Activated CD8-positive, alpha-beta memory T cell treated with anti-CD3 and anti-CD28 coated beads, Interleukin-2, amount 50 U/mL, for 4 hours (primary cell): ENCODE measurements at regions not wholly inside any gene's neighbourhood (a gene's known extent, or its start where the extent isn't known, plus 50 kb on each side); places are given as distances from the start of the nearest gene placed in this dataset.
"Not testable (repeated sequence)": the region's sequence is repeated elsewhere in the genome, so short reads cannot be mapped to it uniquely, and the experiment has no call there.

ENCODE experiments used
- DNase-seq: peaks from one replicate; pipeline ENCODE4 v3.0.0-alpha.2; 2020

DNA sequence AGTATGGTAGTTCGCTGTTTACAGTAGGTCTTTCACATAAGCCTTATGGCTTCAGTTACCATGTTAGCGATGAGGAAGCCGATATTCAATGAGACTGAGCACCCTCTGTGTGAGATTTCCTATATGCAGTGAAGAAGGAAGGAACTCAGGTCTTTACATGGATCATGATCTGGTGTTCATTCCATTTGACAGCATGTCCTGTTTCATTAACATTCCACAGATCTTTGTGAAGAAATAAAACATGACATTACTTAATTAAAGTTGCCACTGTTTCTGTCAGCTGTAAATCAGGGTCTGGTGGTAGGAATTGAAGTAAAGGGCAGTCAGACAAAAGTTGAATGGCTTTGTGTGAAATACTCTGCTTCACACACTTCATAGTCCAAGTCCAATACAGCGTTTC is 768.6 kb downstream of the ZPLD1 start:
- DNase-seq = no peak

- no peak for DNase-seq
These were observed 775.8 kb downstream of the ZPLD1 start for GRCh38 chr3:103210583-103210982.

DNA sequence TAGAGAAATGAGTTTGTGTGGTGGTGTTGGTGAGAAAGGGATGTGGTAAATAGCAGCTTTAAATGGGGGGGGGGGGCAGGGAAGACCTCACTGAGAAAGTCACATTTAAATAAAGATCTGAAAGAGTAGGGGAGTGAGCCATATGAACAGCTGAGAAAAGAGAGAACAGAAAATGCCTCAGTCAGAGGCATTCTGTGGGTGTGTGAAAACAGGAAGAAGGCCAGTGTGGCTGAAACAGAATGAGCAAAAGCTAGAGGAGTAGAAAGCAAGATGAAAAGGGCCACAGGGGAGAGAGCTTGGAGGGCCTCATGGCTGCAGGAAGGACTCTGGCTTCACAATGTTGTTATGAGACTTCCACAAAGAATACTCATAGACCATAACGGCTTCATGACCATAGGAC is 783.3 kb downstream of the ZPLD1 start:
- DNase-seq = no peak

DNA sequence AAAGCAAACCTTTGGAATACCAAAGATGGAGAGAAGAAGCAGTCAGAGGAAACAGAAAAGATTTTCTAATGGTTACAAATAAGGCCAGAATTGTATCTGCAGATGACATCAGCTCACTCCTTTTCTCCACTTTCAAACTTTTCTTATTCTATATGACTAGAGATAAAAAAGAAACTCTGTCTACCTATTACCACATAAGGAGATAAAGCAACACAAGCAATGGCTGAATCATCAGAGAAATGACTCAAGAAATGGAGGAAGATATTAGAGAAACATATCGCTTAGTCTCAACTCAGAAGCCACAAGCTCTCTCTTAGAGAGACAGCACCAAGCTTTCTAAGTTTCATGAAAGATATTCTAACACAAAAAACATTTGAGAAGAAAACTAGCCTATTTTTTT is 784.0 kb downstream of the ZPLD1 start:
- DNase-seq = no peak

GRCh38 chr3:103227651-103228050 is 792.8 kb downstream of the ZPLD1 start:
- no peak for DNase-seq

GRCh38 chr3:103247459-103247858 is 812.6 kb downstream of the ZPLD1 start:
- no peak for DNase-seq

DNA sequence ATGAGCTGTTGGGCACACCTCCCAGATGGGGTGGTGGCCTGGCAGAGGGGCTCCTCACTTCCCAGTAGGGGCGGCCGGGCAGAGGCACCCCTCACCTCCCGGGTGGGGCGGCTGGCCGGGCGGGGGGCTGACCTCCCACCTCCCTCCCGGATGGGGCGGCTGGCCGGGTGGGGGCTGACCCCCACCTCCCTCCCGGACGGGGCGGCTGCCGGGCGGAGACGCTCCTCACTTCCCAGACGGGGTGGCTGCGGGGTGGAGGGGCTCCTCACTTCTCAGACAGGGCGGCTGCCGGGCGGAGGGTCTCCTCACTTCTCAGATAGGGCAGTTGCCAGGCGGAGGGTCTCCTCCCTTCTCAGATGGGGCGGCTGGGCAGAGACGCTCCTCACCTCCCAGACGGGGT is 820.0 kb downstream of the ZPLD1 start:
- DNase-seq = not testable (repeated sequence)

- DNase-seq = no peak
These were observed 834.5 kb downstream of the ZPLD1 start for GRCh38 chr3:103269287-103269686.

DNA sequence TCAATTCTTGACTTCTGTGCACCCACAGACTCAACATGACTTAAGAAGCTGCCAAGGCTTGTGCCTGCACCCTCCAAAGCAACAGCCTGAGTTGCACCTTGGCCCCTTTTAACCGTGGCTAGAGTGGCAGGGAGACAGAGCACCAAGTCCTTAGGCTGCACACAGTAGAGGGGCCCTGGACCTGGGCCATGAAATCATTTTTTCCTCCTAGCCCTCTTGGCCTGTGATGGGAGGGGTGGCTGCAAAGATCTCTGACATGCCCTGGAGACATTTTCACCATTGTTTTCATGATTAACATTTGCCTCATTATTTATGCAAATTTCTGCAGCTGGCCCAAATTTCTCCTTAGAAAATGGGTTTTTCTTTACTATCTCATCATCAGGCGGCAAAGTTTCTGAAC is 836.8 kb downstream of the ZPLD1 start:
- DNase-seq = no peak

DNA sequence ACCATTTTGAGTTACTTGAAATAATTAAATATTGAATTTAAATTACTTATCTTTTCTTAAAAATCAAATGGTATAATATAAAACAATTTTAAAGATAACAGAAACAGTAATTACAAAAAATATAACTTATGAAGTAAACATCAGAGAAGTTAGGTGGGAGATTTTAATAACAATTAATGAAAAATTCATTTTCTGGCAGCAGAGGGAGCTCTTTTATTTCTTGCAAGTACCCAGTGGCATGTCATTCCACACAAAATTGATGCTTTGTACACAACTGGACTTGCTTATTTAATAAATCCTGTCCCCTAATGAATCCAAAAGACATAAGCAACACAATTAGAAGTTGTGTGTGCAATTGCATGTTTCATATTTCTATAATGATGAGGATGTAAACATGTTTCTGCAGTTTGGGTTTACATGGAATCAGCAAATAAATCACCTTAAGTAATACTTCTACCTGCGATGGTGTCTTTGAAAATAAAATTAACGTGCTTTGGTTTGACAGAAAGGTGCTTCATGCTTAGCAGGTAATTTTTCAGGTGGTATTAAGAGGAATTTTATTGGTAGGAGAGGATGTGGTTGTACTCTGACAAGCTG is 861.3 kb downstream of the ZPLD1 start:
- no peak for DNase-seq

GRCh38 chr3:103297502-103297901 is 862.7 kb downstream of the ZPLD1 start:
- not testable (repeated sequence) for DNase-seq

- no peak for DNase-seq
These were observed 871.3 kb downstream of the ZPLD1 start for GRCh38 chr3:103306104-103306503.

DNA sequence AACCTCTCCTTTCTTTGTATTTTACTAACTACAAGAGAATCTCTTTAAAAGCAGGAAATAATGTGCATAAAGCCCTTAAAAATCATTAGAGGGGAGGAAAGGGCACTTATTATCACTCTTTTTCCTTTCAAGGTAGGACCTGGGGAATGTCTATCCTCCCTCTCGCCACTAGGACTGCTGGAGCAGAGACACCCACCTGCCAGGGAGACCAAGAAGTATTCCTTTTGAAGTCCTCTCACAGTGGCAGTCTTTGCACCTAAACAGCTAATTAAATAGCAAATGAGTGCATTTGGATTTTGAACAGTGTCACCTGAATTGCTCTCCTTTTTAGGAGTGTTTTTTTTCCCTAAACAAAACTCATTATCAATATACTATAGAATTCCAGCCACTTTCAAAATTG is 874.1 kb downstream of the ZPLD1 start:
- no peak for DNase-seq

GRCh38 chr3:103319912-103320311 is 885.1 kb downstream of the ZPLD1 start:
- DNase-seq = no peak

DNA sequence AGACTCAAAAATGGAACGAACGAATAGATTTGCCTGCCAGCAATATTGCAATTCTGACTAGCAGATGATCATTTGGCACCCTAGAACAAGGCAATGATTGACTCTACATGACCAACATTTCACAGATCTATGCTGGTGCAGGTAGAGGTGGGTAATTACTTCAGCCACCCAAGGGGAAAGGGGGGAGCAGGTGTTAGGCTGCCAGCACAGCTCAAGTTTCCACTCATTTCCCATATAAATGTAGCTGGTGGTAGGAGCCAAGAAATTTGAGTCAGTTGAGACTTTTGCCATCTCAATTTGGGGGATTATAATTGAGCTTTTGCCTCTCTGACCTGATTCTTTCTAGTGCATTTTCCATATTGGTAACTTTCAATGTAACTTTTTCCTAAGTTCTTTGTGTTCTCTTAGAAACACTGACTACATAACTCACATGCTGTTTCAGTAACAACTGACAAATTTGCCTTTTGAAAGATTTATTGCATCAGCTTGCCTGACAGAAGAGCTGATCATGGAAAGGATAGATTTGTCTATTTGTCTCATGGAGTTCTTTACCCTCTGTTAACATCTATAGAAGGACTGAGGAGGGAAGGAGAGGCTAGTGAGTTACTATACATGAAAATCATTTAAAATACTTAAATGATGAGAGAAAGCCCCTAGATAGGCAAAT is 902.5 kb downstream of the ZPLD1 start:
- no peak for DNase-seq

GRCh38 chr3:103341078-103341606 is 906.3 kb downstream of the ZPLD1 start:
- DNase-seq = no peak

DNA sequence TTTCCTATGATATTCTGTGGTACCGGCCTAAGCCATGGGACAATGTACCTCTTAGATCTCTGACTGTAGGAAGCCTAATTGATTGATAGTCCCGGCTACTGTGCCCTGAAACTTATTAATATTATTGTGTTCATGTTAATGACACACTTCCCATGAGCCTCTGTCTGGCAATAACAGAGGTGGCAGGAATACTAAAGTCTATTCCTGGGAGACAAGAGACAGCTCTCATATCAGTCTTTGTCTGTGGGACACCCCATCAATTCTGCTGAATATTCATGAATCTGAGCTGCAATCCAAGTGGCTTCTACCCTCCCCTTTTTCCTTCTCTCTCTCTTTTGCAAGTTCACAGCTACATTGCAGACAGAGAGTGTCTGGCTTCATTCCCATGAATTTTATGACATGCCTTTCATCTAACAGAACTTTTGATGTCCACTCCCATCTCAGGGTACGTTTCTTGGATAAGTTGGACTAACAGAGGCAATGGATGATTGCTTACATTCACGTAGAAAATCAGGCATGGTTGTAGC is 907.5 kb downstream of the ZPLD1 start:
- DNase-seq = no peak

GRCh38 chr3:103349760-103350159 is 914.9 kb downstream of the ZPLD1 start:
- no peak for DNase-seq

DNA sequence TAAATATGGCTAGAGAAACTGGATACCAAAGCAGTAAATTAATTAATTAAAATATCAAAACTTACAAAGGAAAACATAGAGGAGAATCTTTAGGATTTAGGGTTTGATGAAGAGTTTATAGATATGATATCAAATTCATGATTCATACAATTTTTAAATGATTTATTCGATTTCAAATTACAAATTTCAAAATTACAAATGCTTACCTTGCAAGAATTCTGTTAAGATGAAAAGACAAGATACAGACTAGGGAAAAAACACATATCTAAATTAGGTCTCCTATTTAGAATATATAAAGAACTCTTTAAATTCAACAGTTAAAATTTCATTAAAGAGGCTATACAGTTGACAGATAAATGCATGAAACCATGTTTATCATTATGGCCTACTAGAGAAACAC is 930.7 kb downstream of the ZPLD1 start:
- DNase-seq = no peak

DNA sequence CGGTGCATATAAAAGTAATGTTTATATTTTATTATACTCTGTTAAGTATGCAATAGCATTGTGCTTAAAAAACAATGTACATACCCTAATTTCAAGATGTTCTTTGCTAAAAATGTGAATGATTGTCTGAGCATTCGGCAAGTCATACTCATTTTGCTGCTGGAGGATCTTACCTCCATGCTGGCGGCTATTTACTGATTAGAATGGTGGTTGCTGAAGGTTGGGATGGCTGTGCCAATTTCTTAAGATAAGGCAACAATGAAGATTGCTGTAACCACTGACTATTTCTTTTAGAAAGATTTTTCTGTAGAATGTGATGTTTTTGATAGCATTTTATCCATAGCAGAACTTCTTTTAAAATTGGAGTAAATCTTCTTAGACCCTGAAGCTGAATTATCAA is 932.7 kb downstream of the ZPLD1 start:
- DNase-seq = no peak

DNA sequence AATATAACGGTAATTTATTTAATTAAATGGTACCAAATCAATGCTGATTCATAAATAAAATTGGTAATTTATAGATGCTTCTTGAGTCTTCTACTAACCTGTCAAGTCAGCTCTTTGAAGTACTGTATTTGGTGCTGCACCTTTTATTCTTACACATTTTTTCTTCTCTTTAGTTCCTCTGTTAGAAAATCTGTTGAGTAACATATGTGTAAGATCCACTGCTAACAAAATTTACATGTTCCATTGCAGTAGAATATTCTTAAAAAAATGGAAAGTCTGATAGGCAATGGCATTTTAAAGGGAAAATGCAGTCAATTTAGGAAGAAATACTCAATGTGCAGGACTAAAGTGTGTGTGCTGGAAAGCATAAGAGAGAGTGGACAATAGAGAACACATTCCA is 936.6 kb downstream of the ZPLD1 start:
- no peak for DNase-seq

GRCh38 chr3:103372031-103372430 is 937.2 kb downstream of the ZPLD1 start:
- DNase-seq = no peak

DNA sequence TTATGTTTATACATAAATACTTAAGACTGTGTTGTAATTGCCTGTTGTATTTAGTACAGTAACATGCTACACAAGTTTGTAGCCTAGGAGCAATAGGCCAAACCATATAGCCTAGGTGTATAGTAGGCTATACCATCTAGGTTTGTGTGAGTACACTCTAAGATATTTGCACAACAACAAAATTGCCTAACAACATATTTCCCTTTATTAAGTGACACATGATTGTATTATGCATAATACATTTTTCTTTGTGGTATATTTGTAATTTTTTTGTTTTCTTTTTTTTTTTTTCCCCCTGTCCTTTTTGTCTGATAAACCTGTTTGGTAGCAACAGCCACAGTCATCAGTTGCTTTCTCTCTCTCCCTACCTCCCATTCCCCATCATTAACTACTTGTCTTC is 945.6 kb downstream of the ZPLD1 start:
- no peak for DNase-seq

DNA sequence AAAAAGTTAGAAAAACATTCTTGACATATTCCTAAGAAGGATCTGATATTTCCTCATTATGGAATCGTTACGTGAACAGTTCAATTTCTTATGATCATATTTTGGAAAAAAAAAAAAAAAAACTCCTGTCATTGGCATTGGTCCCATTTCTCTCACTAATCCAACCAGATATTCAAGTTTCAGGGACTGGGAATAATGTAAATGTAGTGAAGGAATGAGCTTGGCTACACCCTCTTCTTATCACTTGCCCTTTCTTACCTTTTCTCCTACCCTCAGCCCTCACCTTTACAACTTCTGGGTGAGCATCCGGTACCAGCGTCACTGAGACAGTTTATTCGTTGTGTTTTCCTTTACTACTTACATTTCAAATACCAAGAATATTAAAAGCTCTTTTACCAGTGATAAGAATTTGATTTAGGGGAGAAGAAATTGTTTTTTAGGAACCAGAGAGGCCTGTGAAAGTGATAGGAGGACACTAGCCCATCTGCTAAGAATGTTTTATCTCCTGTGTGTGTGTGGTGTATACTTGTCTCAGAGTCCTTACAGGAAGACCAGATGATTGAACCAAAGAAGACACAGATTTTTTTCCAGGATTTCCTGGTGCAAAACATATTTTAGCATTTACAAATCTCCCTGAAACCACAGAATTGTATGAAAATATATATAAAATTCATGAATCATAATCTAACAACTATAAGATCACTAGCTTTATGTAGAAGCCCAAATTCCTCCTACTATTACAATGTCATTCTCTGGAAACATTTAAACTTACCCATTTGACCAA is 946.7 kb downstream of the ZPLD1 start:
- no peak for DNase-seq
